ENCODE measurements at regions not wholly inside any gene's neighbourhood (a gene's known extent, or its start where the extent isn't known, plus 50 kb on each side); places are given as distances from the start of the nearest gene placed in this dataset.

GRCh38 chr6:134550604-134551003, 232.7 kb upstream of the SGK1 start:
- DNase-seq (ENCODE audit: low read depth, low spot score) (peak; percentile 98), FAIRE-seq (peak; percentile 80)
- Histone ChIP-seq H3K4me2 (ENCODE audit: insufficient read depth, low read length) (peak overlapping the region; percentile 78), H3K36me3 (ENCODE audit: control insufficient read depth in 2 of 2, extremely low read depth in 1 of 2, insufficient read depth in 2 of 2, low read length in 2 of 2) (no peaks in the 10 kb centered on the region), H3K9me1 (replicated peaks; ENCODE audit: control insufficient read depth, extremely low read depth, insufficient read depth, low read length) (no peaks in the 10 kb centered on the region), H3K27me3 (ENCODE audit: control insufficient read depth in 2 of 2, insufficient read depth in 2 of 2, low read length in 2 of 2) (no peaks in the 10 kb centered on the region), H3K79me2 (ENCODE audit: control insufficient read depth, insufficient read depth, low read length) (no peaks in the 10 kb centered on the region), H3K4me3 (replicated peaks in 1 of 3; ENCODE audit: insufficient read depth in 1 of 3, low read depth in 1 of 3, low read length in 3 of 3) (no peak overlapping the region), H4K20me1 (replicated peaks; ENCODE audit: control insufficient read depth, extremely low read depth, insufficient read depth, low read length) (no peaks in the 10 kb centered on the region), H3K9me3 (replicated peaks; ENCODE audit: control insufficient read depth, insufficient read depth, low read length) (no peaks in the 10 kb centered on the region), H3K4me1 (ENCODE audit: control insufficient read depth, extremely low read depth, insufficient read depth, low read length) (peaks cover 28% of the 10 kb centered on the region), H3K27ac (ENCODE audit: insufficient read depth, low read depth, low read length) (peak overlapping the region; percentile 92), H2AFZ (ENCODE audit: low read depth, low read length) (no peak overlapping the region), H3K9ac (replicated peaks; ENCODE audit: extremely low read depth, insufficient read depth, low read length) (peak overlapping the region; percentile 78)
- ChIA-PET POLR2A (interaction anchor here (1.0 to 1.9 kb wide), 4 partner anchors 252 to 383 kb away, joined by 3 to 11 read pairs (median 6); no protein-coding TSS in a partner anchor), CTCF (interaction anchor here (0.8 to 2.6 kb wide), 16 partner anchors 13 to 376 kb away, joined by 3 to 17 read pairs (median 5); no protein-coding TSS in a partner anchor)
- dilution Hi-C loops (cut with MboI; ENCODE audit: extremely low pct_ligation_motif_present, low sequenced_read_pairs): no loop called here
- BruUV-seq (replicated peaks): no TSS peak
- intact Hi-C loops (cut with micrococcal nuclease): loop anchor here (1.0 to 10.0 kb wide), 11 partner anchors 34 to 376 kb away; no protein-coding TSS in a partner anchor
- TF ChIP-seq JUN (IDR thresholded peaks at IDR 0.05; ENCODE audit: borderline replicate concordance, insufficient read depth, insufficient read length, low read depth) (peak; percentile 90), GATA2 (IDR thresholded peaks at IDR 0.05; ENCODE audit: insufficient read depth, insufficient read length, low read depth, low read length) (no peak), MYC (IDR thresholded peaks at IDR 0.05; ENCODE audit: low read depth, low read length) (no peak), CTCF (IDR thresholded peaks at IDR 0.05; ENCODE audit: extremely low read depth in 1 of 2, insufficient read depth in 1 of 2, low read depth in 1 of 2, low read length in 2 of 2) (no peak), FOS (IDR thresholded peaks at IDR 0.05; ENCODE audit: borderline replicate concordance, insufficient read depth, low read length) (peak; percentile 46), POLR2AphosphoS5 (IDR thresholded peaks at IDR 0.05; ENCODE audit: insufficient read depth, low read depth, low read length) (peak; percentile 35)

Data from endothelial cell of umbilical vein (primary cell).